GM18499 (cell line): ENCODE measurements at regions not wholly inside any gene's neighbourhood (a gene's known extent, or its start where the extent isn't known, plus 50 kb on each side); places are given as distances from the start of the nearest gene placed in this dataset.
"Not testable (repeated sequence)": the region's sequence is repeated elsewhere in the genome, so short reads cannot be mapped to it uniquely, and the experiment has no call there.

Source experiments
- ATAC-seq: cut with Tn5 transposase; IDR thresholded peaks from one replicate; pipeline ENCODE4 v1.9.1; 2021; ENCODE audit warnings: moderate number of reproducible peaks; ENCODE audit not compliant: insufficient read depth, unreplicated experiment

DNA sequence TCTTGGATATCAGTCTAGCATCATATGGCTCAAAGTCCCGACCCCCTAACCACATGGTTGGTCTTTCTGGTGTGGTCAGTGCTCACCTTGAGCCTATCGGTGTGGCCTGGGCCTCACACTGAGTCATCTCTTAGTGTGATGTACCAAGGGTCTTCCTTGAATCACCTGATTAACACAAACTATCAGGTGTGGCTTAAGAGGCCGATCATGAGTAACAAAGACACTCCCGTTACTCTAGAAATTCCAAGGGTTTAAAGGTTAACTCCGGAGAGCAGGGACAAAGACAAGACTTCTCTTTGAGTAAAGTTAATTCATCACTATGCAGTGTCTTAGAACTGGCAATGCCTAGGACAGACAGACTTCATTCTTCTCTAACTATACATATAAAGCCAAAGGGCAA, 52.3 kb upstream of the ARMC3 start:
- no peak for ATAC-seq

GRCh38 chr10:22874189-22874854, 53.5 kb upstream of the ARMC3 start:
- no peak for ATAC-seq

GRCh38 chr10:22856444-22857074, 71.3 kb upstream of the ARMC3 start:
- no peak for ATAC-seq

DNA sequence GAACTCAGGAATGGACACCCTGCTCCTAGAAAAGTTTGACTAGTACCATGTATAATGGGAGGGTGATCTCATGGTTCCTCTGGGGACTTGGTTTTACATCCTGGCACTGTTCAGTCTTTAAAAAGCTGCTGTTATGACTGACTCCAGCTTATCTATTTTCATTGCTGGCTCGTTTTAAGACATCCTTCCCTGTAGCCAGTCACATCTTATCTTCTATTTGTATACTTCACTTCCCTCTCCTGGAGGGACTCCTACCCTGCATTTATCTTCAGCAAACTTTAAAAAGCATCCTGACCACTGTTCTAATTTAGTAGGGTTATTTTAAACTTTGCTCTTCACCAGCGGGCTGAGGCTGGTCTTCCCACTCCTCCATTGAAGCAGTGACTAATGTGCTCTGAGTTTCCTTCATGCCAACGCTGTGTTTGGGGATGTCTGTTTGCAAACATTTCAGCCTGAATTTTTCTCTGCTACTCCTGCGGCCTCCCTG, 72.9 kb upstream of the ARMC3 start:
- no peak for ATAC-seq

DNA sequence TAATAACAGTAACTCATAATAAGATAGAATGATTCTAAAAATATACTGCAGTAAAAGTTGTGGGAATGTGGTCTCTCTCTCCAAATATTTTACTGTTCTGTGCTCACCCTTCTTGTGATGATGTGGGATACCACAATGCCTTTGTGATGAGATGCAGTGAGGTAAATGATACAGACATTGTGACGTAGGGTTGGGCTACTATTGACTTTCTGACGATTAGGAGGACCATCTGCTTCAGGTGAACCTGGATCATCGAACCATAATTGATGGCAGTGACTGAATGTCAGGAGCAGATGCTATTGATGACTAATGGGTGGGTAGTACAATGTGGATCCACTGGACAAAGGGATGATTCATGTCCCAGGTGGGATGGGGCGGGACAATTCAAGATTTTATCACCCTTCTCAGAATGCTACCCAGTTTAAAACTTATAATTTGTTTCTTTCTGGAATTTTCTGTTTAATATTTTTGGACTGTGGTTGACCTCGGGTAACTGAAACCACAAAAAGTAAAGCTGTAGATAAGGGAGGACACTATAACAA, 73.9 kb upstream of the ARMC3 start:
- no peak for ATAC-seq

- no peak for ATAC-seq
Observed at GRCh38 chr10:22852712-22853353, 75.0 kb upstream of the ARMC3 start.

DNA sequence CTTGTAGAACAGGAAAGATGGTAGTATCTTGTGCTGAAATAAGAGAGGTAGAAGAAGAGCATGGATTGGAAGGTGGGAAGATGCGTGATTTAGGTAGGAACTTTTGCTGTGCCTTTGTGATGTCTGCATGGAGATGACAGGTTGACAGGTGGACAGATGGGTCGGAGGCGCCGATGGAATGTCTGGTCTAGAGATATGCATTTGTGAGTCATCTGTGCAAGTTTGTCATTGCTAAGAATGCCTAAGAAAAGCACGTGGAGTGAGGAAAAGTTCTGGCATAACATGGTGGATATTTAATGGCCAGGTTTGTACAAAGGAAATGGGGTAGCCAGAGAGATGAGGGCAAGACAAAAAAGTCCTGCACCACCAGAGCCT, 76.0 kb upstream of the ARMC3 start:
- ATAC-seq: no peak

- ATAC-seq: no peak
Observed at GRCh38 chr10:22850541-22850940, 77.3 kb upstream of the ARMC3 start.

DNA sequence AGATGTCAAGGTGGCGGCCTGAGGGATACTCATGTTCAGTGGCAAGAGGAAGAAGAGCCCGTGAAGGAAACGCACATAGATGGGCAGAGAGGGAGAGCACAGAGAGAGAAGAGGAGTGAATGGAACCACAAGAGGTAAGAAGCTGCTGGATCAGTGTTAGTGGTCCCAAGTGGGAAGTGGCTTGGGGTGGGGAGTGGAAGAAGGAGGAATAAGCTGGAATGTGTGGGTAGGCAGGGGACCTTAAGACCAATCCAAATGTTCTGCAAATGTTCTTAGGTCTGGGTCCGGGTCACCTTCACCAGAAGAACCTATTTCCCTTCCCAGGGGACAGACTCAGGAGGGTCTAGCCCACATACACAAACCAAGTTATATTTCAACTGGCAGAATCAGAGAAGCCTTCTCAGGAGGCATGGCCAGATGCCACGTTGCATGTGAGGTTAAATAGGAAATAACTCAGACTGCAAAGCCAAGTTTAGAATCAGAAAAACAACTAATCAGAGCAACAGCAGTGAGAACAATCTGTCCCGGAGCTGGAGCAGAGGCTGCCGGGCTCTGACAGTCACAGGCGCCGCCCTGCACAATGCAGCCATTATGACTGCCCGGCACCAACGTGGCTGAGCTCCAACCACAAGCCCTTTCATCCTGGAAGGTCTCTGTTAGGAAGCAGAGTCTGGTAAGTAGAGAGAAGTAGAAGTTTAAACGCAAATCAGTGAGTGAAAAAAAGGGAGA, 78.6 kb upstream of the ARMC3 start:
- ATAC-seq: no peak

DNA sequence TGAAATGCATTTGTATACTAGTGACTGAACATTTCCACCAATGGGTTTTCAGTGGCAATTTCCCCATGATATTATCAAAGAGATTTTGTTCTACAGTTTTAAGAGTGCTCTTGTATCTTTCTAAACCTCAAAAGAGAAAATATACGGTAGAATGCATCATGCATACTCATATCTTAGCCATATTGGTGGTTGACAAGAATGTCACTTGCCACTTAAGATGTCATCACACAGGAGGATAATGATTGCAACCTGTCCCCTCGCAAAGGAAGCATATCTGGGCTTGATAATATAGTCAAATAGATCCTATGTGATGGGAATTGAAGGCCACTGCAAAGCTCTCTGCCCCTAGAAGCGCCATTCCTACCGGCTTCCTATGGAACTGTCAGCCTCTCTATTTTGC, 79.3 kb upstream of the ARMC3 start:
- ATAC-seq: no peak

DNA sequence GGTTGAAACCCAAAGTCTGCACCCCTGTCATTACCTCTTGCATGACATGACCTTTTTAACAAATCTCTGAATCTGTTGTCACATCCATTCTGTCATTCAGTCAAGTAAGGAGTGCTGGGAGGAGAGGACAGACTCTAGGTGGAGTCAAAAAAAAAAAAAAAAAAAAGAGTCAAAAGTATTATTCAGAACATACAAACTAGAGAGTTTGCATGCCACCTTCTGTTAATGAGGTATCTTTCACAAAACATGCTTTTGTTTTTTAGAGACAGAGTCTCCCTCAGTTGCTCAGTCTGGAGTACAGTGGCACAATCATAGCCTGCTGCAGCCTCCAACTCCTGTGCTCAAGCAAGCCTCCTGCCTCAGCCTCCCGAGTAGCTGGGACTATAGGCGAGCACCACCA, 81.6 kb upstream of the ARMC3 start:
- no peak for ATAC-seq

DNA sequence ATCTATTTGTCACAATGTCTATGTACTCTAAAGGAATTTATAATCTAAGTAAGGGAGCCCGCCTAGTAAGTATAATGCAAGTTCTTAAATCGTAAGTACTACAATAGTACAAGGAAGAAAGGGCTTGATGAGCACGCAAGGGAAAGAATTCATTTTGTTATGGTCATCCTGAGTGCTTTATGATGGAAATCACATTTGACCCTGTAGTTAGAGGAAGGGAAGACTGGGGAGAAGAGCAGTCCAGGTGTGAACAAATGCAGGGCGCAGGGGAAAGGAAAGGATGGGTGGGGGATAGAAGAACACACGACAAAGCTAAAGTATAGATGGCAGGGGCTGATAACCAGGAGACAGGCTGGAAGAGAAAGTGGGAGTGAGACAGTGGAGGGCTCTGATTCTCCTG, 88.2 kb upstream of the ARMC3 start:
- no peak for ATAC-seq

DNA sequence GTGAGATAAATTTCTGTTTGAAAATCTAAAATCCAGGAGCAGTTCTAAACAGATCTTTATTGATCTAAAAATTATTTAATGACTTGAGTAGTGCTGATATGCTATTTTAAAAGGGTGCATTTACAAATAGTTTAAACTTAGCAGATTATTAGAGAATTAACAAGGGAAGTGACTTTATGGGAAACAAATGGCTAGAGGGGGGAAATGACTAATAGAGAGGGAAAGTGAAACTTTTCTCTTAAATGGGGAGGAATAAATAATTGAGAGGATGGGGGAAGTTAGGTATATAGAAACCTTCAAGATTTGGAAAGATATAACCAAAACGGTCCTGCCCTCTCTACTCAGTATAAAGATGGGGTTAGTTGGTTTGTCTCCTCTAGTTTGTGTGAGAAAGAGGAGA, 90.1 kb upstream of the ARMC3 start:
- no peak for ATAC-seq

- ATAC-seq: no peak
Observed at GRCh38 chr10:22837351-22837750, 90.5 kb upstream of the ARMC3 start.

- ATAC-seq: no peak
Observed at GRCh38 chr10:22834471-22834870, 93.4 kb upstream of the ARMC3 start.

DNA sequence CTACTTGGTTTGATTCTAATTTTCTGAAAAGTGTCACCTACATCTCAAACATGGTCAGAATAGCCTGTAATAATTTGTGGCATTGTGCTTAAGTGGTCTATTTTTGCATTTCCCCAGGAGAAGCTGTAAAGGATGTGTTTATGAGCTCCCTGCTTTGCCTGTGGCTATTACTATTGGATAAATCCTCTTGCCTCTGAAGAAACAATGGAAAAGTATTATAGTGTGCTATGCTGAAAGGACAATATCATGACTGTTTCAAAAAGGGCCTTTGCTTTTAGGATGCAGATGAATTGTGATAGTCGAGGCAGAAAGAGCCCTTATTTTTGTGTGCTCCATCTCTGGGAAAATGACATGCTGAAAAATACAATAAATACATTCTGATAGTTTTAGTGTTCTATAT, 94.1 kb upstream of the ARMC3 start:
- no peak for ATAC-seq

GRCh38 chr10:22833353-22833752, 94.5 kb upstream of the ARMC3 start:
- no peak for ATAC-seq

- ATAC-seq: no peak
Observed at GRCh38 chr10:22832851-22833250, 95.0 kb upstream of the ARMC3 start.

DNA sequence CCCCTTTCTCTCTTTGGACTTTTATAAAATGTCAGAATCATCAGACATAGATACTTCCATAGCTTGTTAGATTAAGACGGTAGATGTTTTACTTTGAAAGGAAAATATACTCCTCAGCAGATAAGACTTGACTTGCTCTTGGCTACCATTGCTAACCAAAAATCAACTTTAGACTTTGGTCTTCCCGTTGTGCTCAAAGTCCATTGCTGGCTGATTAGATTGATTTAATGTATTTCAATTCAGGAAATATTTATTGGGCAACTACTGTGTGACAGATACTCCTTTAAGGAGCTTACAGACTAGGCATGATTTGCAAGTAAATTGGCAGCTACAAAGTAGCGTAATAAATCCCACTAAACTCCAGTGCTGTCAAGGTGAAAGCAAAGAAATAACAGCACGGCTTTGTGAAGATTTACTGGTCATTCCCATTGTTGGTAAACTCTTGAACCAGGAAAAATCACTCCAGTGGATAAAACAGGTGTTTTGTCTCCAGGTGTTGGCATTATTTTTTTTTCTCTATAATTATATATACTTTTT, 95.7 kb upstream of the ARMC3 start:
- ATAC-seq: no peak

- ATAC-seq: no peak
Observed at GRCh38 chr10:22831586-22831985, 96.3 kb upstream of the ARMC3 start.

DNA sequence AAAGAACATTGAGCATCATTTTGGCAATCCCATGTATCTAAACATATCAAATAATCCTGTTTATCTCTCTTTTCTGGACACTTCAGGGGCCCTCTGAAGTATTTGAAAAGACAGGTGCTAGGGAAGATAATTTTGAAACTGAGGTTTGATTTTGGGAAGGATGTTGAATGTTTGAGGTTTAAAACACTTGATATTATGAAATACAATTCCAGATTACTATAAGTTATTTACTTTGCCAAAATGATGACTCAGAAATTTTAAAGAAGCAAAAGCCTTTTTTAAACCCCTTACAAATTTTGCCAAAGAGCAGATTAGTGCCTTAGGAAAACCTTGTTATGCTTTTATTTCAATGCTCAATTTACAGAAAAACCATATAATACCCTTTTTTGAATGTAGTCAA, 99.1 kb upstream of the ARMC3 start:
- ATAC-seq: not testable (repeated sequence)
